ENCODE measurements at regions not wholly inside any gene's neighbourhood (a gene's known extent, or its start where the extent isn't known, plus 50 kb on each side); places are given as distances from the start of the nearest gene placed in this dataset.

DNA sequence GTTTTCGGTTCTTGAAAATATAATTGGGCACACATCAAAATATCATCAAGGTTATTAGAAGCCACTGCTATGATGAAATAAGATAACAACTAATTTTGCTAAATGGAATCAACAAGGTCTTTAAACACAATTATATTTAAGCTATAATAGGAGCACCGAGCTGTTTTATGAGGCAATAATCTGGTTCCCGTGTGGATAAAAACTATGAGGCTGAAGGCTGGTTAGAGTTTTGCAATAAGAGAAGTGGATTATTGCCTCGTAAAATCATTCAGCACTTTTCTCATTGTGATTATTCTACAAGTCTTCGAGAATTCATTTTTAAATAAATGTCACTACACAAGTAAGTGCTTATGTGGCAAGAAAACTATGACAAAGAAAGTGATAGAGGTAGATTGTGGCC lies 975.7 kb upstream of the ADGRL2 start:
- Histone ChIP-seq H3K27me3 (no peaks in the 10 kb centered on the region), H3K36me3 (no peaks in the 10 kb centered on the region), H3K4me1 (no peaks in the 10 kb centered on the region), H3K9me3 (no peaks in the 10 kb centered on the region), H3K27ac (no peak overlapping the region), H3K4me3 (no peak overlapping the region)
- DNase-seq (ENCODE audit: low spot score), result no peak
- TF ChIP-seq, protein P1, sequence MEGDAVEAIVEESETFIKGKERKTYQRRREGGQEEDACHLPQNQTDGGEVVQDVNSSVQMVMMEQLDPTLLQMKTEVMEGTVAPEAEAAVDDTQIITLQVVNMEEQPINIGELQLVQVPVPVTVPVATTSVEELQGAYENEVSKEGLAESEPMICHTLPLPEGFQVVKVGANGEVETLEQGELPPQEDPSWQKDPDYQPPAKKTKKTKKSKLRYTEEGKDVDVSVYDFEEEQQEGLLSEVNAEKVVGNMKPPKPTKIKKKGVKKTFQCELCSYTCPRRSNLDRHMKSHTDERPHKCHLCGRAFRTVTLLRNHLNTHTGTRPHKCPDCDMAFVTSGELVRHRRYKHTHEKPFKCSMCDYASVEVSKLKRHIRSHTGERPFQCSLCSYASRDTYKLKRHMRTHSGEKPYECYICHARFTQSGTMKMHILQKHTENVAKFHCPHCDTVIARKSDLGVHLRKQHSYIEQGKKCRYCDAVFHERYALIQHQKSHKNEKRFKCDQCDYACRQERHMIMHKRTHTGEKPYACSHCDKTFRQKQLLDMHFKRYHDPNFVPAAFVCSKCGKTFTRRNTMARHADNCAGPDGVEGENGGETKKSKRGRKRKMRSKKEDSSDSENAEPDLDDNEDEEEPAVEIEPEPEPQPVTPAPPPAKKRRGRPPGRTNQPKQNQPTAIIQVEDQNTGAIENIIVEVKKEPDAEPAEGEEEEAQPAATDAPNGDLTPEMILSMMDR (IDR thresholded peaks at IDR 0.05), result no peak

DNA sequence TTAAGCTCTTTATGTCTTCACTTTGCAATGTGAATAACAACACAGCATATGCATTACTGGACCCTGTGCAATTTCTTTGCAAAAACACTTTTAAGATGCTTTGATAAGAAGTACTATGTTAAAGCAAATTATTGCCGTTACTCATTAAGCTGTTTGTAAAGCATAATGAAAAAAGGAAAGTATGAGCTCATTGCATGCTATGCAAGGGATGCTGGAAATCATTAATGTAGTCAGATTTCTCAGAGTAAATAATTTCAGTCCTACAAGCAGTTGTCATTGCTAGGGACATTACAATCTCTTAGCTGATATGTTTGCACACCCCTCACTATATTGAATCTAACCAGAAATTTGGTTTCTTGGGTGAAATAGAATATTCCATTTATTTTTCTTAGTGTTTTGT lies 982.5 kb upstream of the ADGRL2 start:
- TF ChIP-seq, protein P1 (IDR thresholded peaks at IDR 0.05), result no peak
- no peak overlapping the region for H3K27ac ChIP-seq
- no peaks in the 10 kb centered on the region for H3K4me1 ChIP-seq
- no peaks in the 10 kb centered on the region for H3K9me3 ChIP-seq
- H3K36me3 ChIP-seq, result no peaks in the 10 kb centered on the region
- H3K4me3 ChIP-seq, result no peak overlapping the region
- no peak for DNase-seq (ENCODE audit: low spot score)
- H3K27me3 ChIP-seq, result no peaks in the 10 kb centered on the region

DNA sequence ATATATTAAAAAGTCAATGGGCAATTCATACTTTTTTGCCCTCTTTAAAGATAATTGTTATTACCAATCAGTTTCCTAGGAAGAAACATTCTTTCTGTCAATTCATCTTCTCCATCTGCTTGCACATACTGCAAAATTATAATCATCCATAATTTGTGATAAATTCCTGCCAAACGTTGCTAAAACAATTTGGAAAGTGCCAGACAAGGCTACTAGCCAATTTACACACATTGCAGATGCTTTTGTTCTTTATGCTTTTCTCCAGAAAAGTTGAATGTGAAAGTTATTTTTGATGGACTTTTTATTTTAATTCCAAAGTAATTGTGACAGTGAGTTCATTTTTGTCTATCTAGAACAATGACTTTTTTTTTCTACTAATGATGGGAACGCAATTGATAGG lies 992.8 kb upstream of the ADGRL2 start:
- no peaks in the 10 kb centered on the region for H3K4me1 ChIP-seq
- no peaks in the 10 kb centered on the region for H3K36me3 ChIP-seq
- DNase-seq (ENCODE audit: low spot score), result no peak
- H3K4me3 ChIP-seq, result no peak overlapping the region
- no peaks in the 10 kb centered on the region for H3K27me3 ChIP-seq
- no peak overlapping the region for H3K27ac ChIP-seq
- TF ChIP-seq, protein P1 (IDR thresholded peaks at IDR 0.05), result no peak
- no peaks in the 10 kb centered on the region for H3K9me3 ChIP-seq

DNA sequence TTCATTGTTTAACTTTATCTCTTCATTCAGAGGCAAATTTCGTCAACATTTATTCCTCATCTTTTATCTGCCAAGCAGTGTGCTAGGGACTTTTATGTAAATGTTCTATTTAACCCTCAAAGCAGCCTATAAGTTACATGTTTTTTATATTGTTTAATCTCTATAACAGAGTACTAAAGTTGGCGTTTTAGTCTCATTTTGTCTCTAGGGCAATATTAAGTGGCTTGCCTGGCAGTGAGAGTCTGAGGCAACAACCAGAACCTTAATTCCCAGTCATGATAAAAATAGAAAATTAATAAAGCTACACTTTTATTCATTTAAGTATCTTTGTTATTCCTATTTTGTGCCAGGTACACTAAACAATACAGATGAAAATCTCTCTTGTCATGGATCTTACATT lies 994.3 kb upstream of the ADGRL2 start:
- Histone ChIP-seq H3K4me3 (no peak overlapping the region), H3K27ac (no peak overlapping the region), H3K36me3 (no peaks in the 10 kb centered on the region), H3K27me3 (no peaks in the 10 kb centered on the region), H3K4me1 (no peaks in the 10 kb centered on the region), H3K9me3 (no peaks in the 10 kb centered on the region)
- DNase-seq (ENCODE audit: low spot score), result no peak
- TF ChIP-seq, protein P1 (IDR thresholded peaks at IDR 0.05), result no peak

DNA sequence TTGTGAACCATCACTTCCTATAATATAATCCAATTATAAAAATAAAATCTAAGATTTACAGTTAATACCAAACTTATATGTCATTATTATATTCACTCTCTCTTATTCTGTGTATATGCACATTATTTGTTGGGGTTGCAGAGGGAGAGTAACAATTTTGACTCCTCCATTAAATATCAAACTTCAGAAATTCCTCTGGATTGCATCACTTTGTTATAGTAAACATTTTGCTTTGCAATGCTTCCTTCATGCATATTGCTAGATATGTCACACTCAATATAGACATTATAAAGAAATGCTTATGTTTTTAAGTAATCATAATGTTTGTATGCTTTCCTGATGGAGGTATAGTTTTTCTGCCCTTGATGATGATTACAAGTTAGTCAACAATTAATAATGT lies 999.0 kb upstream of the ADGRL2 start:
- no peak for DNase-seq (ENCODE audit: low spot score)
- no peaks in the 10 kb centered on the region for H3K27me3 ChIP-seq
- no peaks in the 10 kb centered on the region for H3K4me1 ChIP-seq
- H3K4me3 ChIP-seq, result no peak overlapping the region
- H3K27ac ChIP-seq, result no peak overlapping the region
- H3K36me3 ChIP-seq, result no peaks in the 10 kb centered on the region
- H3K9me3 ChIP-seq, result peaks cover 2 to 8% of the 10 kb centered on the region in 2 donors
- TF ChIP-seq, protein P1 (IDR thresholded peaks at IDR 0.05), result no peak

DNA sequence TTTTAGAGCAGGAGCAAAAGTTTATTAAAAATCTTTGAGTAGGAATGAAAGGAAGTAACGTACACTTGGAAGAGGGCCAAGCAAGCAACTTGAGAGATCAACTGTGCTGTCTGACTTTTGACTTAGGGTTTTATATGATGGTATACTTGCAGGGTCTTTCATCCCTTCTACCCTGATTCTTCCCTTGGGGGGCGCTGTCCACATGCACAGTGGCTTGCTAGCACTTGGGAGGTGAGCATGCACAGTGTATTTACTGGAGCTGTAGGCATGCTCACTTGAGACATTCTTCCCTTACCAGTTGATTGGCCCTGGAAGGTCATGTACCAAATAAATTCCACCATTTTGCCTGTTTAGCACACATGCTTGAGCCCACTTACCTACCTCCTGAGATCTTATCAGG lies 1001.3 kb upstream of the ADGRL2 start:
- Histone ChIP-seq H3K4me3 (no peak overlapping the region), H3K36me3 (no peaks in the 10 kb centered on the region), H3K27ac (no peak overlapping the region), H3K27me3 (no peaks in the 10 kb centered on the region), H3K4me1 (no peaks in the 10 kb centered on the region), H3K9me3 (peaks cover 2 to 8% of the 10 kb centered on the region in 2 donors)
- TF ChIP-seq, protein P1 (IDR thresholded peaks at IDR 0.05), result no peak
- DNase-seq (ENCODE audit: low spot score), result no peak

All from right atrium auricular region (tissue), 2 donors.